ENCODE measurements at regions not wholly inside any gene's neighbourhood (a gene's known extent, or its start where the extent isn't known, plus 50 kb on each side); places are given as distances from the start of the nearest gene placed in this dataset.
A peak's percentile ranks its signal among the peaks of the same experiment; 100 is the strongest.
"Not testable (repeated sequence)": the region's sequence is repeated elsewhere in the genome, so short reads cannot be mapped to it uniquely, and the experiment has no call there.

GRCh38 chr7:76130661-76131060, 71.0 kb upstream of the SRRM3 start:
- TF ChIP-seq POLR2A, EP300, POLR2AphosphoS5 (IDR thresholded peaks at IDR 0.05): not testable (repeated sequence)
- TF ChIP-seq CTCF (IDR thresholded peaks at IDR 0.05), result peak in 2 of 4 experiments; percentile 5 to 46
